EH (cell line): ENCODE measurements at regions not wholly inside any gene's neighbourhood (a gene's known extent, or its start where the extent isn't known, plus 50 kb on each side); places are given as distances from the start of the nearest gene placed in this dataset.
A peak's percentile ranks its signal among the peaks of the same experiment; 100 is the strongest.
"Not testable (repeated sequence)": the region's sequence is repeated elsewhere in the genome, so short reads cannot be mapped to it uniquely, and the experiment has no call there.

Experiments
- DNase-seq: peaks from one replicate; pipeline ENCODE4 v3.0.0-alpha.2; 2015; ENCODE audit warnings: low read depth

DNA sequence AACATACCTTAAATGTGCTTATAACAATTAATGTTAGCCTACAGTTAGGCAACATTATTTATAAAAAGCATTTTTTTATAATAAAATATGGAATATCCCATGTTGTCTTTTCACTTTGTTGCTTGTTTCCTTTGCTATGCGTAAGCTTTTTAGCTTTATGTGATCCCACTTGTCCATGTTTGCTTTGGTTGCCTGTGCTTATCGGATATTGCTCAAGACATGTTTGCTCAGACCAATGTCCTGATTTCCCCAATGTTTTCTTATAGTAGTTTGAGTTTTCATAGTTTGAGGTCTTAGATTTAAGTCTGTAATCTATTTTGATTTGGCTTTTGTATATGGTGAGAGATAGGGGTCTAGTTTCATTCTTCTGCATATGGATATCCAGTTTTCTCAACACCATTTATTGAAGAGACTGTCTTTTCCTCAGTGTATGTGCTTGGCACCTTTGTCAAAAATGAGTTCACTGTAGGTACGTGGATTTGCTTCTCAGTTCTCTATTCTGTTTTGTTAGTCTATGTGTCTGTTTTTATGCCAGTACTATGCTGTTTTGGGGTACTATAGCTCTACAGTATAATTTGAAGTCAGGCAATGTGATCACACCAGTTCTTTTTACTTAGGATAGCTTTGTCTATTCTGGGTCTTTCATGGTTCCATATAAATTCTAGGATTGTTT is 592.7 kb upstream of the SEMA6D start:
- DNase-seq = no peak

DNA sequence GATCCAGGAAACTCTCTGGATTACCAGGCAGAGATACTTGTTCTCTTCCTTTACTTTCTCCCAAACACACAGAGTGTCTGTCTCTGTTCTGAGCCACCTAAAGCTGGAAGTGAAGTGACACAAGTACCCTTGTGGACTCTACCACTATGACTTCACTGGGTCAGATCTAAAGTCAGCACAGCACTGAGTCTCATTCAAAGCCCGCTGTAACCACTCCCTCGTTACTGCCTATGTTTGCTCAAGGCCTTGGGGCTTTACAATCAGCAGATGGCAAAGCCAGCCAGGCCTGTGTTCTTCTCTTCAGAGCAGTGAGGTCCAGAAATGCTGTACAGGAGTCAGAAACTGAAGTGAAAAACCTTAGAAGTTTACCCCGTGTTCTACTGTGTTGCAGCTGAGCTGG is 588.3 kb upstream of the SEMA6D start:
- no peak for DNase-seq

DNA sequence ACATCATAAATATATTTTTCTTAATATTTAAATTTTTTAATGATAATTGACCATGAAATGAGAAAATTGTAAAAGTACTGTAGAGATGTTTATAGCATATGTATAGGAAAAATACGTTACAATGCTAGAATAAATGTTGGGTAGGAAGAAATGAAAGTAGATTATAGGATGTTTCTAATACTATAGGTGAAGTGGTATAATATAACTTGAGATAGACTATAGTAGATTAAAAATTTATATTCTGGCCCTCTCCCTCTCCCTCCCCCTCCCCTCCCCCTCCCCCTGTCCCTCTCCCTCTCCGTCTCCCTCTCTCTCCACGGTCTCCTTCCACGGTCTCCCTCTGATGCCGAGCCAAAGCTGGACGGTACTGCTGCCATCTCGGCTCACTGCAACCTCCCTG is 585.9 kb upstream of the SEMA6D start:
- not testable (repeated sequence) for DNase-seq

DNA sequence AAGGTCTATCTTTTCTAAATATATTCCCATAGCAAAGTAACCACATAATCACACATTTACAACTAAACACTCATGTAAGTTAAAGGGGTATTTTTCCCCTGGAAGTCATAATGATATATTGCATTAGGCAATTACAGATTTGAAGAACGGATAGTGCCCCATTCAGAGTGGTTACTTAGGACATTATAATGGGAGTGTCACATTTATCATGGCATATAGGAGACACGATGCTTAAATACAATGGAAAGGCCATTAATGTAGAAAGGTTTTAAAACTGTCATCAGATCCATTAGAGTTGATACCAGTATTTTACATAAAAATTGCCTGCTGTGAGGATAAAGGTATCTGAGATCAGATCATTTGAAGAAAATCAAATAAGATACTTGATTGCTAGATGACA is 582.0 kb upstream of the SEMA6D start:
- DNase-seq = no peak

DNA sequence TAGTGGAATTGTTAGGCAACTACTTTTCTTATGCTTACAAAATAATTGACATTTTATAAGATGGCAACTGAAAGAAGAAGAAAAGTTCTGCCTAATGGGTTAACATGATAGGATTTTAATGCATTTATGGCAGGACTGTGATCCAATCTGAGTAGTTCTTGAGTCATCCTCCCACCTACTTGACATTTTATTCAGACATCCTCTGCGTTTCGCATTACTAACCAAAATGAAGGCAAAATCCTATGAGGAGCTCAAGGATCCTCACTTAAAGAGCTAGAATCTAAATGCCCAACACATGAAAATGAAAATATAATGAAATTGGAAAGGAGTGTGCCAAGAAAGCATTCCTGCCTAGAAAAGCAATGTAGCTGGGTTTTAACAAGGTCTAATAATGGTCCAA is 581.1 kb upstream of the SEMA6D start:
- DNase-seq = no peak

DNA sequence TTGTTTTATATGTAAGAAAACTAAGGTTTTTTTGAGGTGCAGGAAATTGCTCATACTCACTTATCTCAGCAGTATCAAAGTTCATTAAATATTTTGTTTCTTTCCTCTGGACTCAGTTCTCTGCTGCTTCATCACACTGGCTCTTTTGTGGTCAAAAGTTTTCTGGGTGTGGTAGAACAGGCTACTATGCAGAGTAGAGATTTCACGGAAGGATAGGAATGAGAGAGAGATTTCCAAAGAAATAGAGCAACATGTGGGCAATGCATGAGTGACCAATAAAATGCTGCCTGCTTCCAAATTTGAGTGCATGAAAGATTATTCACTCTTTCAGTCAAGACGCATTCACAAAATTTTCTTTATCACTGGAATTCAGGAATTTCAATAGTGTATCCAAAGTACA is 577.3 kb upstream of the SEMA6D start:
- no peak for DNase-seq

DNA sequence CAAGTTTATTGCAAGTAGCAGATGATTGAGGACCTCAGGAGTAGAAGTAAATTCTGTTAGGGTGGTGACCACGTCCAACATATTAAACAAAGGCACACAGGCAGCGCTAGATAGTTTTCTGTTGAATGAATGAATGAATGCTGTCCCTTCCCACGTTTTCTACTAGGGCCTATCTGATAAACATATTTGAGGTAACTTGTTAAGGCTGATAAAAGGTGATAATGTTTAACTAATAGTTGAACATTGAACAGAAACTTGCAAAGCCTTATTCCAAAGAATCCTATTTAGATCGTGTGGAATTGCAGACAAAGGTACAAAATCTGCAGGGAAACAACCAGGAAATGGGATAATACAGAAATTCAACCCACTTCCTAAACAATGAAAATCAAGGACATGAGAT is 559.5 kb upstream of the SEMA6D start:
- no peak for DNase-seq

DNA sequence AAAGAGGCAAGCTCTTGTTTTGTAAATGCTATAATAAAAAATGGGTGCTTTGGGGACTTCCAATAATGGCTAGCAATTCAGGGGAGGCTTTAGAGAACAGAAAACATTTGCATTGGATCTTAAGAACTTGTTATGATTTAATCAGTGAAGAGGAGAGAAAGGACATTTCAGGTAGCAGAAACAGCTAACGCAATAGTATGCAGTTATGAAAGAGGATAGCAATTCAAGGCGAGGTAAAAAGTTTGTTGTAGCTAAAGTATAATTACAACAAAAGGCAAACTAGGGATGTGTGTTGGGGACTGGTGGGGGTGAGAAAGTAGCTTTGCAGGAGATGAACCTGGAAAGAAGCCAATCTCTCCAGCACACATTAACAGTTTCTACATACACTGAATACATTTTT is 558.7 kb upstream of the SEMA6D start:
- DNase-seq = no peak

DNA sequence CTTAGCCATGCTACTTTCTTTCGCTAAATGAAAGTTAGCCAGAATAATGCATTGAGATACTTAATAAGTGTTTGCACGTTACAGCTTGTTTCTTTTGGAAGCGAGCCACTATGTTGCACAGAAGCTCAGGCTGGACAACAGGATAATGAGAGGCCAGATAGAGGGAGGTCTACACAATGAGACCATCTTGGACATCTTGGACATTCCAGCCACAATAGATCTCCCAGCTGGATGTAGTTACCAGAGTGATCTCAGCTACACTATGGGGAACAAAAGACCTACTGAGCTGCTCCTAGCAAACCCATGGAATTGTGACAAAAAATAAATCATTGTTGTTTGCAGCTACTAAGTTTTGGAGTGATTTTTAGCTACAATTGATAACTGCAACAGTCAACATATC is 540.1 kb upstream of the SEMA6D start:
- no peak for DNase-seq

DNA sequence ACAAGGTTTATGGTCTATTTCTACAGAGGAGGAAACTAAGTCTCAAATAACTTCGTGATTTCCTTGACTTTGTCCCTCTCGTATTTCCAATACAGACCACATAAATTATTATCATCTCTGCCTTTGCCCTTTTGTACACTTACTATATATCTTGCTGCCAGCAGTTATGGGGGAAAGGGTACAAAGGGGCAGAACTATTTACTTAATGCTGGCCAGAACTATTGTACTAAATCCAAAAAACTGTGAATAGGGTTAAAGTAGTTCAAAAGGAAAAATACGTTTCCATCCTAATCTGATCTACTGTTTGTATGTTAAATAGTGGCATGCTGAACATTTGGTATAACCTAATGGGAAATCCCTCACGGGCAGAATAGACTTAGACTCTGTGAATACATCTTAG is 537.3 kb upstream of the SEMA6D start:
- no peak for DNase-seq

DNA sequence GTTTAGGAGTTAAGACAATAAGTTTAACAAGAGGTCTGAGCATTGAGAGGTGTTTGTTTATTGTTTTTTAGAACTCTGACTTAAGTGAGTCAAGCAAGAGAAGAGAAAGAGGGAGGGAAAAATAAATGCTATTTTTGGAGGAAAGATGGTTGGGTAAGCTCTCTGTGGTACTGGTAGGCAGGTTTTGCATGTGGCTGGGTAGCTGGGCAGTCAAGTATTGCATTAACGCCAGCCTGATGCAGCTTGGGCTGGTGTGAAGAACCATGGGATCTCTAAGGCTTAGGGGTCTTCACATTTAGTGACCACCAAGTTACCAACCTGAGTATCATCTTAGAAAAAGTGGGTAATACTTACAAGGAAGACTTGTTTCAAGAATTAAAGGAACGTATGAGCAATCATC is 534.5 kb upstream of the SEMA6D start:
- DNase-seq = no peak

DNA sequence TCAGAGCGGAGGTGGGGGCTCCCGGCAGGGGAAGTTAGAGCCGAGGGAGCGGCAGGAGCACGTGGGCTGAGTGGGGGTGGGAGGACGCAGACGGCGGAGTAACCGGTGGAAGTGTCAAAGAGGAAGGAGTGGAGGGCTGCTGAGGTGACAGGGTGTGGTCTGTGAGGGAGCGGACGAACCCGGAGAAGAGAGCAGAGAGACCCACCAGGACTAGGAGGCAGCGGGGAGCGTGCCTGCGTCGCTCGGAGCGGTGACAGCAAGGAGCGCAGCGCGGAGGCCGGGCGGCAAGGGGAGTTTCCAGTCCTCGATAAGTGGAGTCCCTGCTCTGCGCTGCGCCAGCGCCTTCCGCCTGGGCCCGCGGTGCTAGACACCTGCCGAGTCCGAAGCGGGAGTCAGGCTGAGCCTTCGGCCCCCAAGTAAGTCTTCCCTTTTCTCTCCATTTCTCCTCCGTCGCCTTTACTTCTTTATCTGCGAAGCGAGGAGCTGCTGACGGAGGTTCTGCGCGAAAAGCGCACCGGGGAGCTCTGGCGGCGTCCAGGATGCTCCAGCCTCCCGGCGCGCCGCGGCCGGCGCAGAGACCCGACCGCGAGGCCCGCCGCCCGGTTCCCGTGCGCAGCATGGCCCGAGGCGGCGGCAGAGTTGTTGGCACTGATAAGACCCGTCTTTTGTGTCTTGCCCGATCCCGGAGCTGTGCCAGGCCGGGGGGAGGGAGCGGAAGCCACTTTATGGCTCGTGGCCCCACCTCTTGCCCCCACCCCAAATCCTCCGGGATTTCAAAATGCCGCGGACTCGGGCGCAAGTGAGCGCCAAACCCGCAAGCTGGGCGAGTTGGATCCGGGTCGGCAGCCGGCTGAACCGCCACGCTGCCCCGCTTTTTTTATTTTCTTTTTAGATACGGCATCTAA is 533.0 kb upstream of the SEMA6D start:
- peak; percentile 1 for DNase-seq

DNA sequence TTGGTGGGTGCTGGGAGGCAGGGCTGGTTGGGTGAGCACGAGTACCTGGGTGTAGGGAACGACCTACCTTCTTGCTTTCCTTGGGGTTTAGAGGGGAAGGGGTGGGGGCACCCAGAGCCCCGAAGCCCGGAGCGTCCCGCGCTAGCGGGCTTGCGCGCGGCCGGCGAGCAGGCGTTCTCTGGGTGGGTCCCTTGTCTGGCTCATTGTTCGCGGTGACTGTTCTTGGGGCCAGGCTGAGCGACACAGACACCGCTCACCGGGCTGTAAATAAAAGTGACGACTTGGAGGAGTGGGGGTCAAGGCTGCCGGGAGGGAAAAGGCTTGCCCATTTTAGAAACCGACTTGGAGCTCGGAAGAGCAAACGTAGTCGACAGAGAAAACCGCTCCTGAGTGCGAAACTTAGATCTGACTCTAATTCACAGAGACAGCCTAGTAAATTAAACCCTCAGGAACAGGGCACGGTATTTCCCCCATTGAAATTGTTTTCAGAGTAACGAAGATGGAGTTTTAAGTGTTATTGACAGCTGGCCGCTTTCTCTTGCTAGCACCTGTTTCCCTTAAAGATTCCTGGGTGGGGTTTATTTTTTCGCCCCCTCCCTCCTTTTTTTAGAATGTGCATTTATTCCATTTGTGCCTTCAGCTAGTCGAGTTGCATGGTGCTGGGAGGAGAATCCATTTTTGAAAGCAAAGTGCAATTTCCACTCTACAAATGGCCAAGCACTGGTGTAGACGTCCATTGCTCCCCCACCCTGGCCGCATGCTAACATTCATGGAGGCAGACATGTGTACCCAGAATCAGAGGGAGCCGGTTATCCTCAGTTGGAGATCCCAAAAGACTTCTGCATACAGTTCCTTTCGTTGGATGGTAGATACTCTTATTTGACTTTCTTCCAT is 532.1 kb upstream of the SEMA6D start:
- DNase-seq = no peak

DNA sequence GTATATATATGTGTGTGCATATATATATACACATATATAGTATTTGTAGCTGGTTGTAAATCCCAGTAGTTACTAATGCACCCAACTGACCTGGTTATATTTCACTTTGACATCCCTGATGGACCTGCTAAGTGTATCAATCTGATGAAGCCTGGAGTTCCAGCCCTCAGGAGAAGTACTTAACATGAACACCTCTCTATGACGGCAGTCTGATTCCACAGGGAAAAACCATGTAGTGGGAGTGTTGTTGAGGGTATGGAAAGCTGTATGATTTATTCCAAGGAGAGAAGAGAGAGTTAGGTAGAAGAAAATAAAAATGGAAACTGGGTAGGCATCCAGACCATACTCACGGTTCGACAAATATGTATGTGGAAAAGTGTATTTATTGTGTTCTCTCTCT is 531.2 kb upstream of the SEMA6D start:
- DNase-seq = no peak

DNA sequence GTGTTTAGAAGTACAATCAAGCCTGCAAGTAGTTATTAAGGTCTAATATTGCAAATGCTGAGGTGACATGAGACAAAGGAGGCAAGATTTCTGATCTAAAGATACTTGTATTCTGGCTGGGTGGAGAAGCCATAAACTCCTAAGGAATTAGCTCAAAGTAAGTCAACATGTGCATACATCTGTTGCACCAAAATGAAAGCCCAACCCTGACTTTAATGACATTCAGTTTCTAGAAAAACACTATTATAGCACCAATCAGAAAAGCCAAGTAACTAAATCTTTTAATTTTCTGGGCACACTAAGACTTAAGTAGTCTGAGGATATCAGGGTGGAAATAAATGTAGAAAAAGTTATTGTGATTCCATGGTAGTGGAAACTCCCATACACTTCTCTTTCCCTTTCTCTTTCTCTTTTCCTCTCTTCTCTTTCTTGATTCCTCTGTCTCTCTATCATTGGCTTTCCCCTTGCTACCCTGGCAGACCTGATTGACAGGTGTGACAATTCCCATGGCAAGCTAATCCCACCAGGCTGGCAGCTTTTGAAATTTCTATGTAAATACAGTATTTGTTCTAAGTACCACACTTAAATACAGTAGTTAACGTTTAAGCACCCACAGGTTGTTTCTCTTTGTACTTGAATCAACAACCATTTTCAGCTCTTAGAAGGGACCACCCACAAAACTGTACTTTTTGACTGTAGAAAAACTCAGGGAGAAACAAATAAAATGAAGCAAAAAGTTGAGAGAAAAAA is 528.4 kb upstream of the SEMA6D start:
- no peak for DNase-seq

DNA sequence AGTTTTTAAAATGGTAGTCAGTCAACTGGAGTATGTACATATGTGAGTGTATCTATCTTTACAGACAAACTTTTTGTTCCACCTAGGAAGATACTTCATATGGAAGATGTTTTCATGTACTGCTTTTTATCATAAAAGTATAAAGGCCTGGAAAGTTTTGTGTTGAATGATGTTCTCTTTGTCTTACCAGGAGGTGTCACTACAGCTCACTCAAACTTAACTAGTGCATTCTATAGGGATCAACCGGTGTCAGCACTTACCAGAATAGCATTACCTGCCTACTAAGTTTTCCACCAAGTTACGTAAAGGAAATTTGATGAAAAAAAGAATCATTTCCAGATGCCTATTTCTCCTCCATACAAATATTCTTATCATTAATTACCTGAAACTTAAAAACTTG is 522.6 kb upstream of the SEMA6D start:
- peak; percentile 23 for DNase-seq

DNA sequence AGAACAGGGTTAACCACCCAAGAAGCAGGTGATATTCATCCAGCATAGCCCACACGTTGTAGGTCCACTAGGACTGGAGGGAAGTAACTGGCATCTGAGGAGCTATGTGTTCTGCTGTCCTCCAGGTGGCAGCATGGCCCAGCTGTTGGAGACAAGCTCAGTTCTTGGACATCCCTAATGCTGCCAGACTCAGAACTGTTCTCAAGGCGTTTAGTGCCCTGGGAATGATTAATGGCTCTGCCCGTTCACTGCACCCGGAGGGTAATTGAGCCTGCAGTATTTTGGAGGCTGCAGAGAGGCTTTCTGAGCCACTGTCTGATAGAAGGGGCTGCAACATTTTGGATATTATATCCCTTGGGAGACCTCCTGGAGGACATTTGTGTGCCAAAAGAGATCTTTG is 521.3 kb upstream of the SEMA6D start:
- peak; percentile 79 for DNase-seq

DNA sequence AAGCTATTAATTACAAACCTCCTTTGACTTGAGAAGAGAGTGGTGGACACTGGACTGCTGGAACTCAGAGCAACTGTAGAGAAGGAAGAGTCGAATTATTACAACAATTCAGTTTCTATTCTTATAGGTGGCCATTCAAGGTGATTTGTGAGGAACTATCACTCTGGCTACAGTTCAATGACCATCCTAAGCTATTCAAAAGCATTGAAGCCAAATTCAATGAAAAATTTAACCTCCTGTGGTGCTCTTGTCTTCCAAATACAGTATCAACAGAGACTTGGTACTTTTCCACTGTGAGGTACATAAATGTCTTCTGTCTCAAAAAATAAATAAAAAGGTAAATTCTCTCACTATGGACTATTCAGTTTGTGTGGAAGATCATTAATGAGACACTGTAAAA is 513.3 kb upstream of the SEMA6D start:
- DNase-seq = no peak

DNA sequence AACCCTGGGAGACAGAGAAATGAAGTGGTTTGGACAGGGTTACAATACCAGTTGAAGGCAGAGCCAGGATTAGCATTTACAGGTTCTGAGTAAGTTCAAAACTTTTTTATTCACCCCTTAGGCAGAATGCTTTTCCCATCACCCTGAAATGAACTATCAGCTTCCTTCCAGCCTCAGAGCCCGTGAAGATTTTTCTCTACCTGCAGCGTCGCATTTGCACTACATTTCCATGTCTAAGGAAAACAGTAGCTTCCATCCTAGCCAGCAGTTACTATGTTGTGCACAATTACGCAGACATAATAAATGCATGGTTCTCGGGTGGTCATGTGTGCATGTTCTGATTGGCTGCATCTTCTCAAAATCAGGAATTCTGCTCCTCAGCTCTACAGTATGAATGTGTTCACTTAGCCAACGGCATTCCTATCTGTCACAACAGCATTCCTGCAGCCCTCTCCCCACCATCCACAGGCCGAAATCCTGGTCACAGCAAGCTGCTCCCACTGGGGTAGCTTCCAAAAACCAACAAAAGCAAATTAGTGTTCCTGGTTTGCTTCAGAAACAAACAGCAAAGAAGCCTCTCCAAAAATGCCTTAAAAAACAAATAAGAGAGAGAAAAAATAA is 510.8 kb upstream of the SEMA6D start:
- DNase-seq = no peak

DNA sequence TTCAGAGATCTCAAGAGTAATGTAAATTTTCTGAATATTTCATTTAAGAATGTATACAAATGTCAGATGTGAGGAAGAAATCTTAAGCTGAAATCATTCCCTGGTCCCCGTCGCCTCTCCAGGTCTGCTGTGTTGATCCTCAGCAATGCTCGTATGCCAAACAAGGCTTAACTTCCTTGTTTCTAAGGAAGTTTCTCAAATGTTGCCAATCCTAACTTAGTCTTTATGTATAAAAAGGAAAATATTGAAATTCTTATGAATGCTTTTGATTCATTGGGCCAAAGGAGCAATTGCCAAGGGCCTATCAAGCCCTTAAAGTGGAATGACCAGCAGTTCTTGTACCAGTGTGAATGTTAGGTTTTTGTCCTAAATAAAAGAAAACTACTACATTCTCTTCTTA is 507.7 kb upstream of the SEMA6D start:
- DNase-seq = no peak

DNA sequence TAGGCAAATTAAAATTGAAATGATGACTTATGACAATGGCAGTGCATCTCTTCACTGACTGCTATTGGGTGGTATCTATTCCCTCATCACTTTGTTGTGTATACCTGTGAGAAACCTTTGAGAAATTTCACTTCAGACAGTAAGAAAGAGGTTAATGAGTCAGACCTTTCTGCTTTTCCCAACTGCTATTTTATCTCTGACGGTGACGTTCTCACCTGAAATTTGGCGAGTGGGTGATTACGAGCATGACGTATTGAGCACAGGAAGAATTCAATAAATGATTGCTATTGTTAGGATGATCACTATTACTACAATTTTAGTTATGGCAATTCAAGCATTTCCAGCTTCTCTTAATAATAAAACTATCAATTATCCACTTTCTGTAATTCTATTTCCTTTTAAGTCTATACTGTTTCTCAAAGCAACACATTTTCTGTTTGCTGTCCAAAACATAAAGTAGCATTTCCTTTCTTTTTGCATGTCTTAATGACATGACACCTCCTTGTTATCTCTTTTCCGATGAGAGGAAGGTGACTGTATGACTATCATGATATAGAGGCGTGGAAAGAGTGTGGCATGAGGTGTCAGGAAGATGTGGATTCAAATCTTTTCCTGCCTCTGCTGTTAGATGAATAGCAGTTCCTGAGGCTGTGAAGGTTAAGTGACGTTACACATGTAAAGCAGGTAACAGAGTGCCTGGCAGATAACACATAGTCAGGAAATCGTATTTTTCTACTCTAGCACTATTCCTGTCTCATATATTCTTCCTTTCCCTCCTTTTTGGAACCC is 504.9 kb upstream of the SEMA6D start:
- DNase-seq = no peak
